Hematopoietic multipotent progenitor cell treated with erythropoietin and hydrocortisone succinate and interleukin-3 and kit ligand, for 4 days (in vitro differentiated cells): ENCODE measurements at regions not wholly inside any gene's neighbourhood (a gene's known extent, or its start where the extent isn't known, plus 50 kb on each side); places are given as distances from the start of the nearest gene placed in this dataset.

Experiments
- DNase-seq: peaks from one replicate; pipeline ENCODE4 v3.0.0-alpha.2; 2015

DNA sequence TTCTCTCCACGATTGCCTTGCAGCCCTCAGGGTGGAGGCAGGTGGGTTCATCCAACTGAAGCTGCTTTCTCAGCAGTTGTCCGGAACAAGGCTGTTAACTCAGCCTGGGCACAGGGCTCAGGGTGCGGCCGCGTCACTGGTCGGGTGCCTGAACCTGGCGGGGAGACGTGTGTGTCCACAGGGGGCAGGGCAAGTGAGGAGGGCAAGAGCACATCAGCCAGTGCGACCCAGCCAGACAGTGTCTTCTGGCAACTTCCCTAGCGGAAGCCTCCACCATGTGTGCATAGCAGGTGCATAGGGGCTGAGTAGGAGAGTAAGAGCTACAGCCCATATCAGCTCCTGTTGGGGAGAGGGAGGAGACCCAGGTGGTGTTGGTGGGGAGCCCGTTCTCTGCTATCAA, 150.4 kb upstream of the THRB start:
- no peak for DNase-seq

DNA sequence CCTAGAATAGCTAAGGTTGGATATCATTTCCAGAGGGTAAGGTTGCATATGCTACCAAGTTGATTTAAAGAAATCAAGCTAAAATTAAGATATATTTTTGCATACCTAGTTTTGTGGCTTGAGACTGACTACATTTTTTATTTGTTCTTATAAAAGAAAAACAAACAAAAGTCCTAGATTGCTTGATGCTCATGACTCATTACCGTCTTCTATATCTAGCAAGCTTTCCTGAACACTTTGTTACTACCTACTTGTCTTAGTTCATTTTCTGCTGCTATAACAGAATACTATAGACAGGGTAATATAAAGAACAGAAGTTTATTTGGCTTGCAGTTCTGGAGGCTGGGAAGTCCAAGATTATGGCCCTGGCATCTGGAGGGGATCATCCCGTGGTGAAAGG, 152.1 kb upstream of the THRB start:
- no peak for DNase-seq

DNA sequence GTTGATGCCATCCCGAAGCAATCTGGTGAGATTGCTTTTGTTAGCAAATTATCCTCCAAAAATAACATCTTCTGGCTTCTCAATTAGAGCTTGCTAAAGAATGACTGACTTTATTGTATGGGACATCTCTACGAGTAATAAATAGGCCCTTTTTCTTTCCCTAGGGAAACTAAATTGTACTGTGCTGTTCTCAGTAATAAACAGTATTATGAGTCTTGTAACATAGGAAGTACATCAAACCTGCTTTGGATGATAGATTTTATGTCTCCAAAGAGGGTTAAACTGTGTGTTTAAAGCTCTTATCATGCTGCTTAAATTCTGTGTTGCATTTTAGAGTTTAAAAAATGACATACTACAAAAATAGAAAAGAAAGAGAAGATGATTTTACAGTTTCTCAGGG, 153.4 kb upstream of the THRB start:
- DNase-seq: no peak

DNA sequence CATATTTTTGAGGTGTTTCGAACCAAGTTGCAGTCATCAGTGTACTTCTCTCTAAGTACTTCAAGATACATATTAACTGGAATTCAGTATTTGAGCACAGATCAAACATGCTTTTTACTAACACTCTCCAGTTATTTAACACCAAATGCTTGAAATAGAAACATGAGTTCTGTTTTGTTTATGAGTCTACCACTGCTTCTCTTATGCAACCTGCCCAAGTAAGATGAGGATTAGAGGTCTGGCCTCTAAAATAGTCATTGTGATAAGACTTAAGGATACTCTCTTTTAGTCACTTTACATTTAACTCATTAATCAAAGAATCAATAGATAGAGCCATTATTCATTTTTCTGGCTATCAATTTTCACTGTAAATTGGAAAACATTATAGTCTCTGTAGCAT, 156.2 kb upstream of the THRB start:
- DNase-seq: no peak

DNA sequence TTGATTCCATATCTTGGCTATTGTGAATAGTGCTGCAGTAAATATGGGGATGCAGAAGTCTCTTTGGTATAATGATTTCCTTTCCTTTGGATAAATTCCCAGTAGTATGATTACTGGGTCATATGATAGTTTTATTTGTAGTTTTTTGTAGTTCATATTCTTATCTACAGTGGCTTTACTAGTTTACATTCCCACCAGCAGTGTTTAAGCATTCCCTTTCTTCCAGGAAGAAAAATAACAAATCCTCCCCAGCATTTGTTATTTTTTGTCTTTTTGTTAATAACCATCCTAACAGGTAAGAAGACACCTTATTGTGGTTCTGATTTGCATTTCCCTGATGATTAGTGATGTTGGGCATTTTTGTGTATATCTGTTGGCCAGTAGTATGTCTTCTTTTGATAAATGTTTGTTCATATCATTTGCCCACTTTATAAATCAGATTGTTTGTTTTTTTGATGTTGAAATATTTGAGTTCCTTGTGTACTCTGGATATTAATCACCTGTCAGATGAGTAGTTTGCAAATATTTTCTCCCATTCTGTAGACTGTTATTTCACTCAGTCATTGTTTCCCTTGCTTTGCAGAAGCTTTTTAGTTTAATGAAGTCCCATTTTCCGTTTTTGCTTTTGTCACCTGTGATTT, 163.3 kb upstream of the THRB start:
- DNase-seq: no peak

DNA sequence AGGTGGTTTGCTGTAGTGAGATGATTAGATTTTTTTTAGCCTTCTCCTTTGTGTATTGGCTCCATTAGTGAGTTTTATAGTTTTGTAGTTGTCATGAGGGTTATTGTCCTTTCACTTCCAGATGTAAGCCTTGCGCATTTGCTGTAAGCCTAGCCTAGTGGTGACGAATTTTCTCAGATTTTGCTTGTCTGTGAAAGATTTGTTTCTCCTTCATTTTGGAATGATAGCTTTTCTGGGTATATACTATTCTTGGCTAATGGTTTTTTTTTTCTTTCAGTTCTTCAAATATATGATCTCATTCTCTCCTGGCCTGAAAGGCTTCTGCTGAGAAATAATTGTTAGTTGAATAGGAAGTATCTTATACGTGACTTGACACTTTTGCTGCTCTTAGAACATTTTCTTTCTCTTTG, 166.5 kb upstream of the THRB start:
- peak; percentile 44 for DNase-seq

DNA sequence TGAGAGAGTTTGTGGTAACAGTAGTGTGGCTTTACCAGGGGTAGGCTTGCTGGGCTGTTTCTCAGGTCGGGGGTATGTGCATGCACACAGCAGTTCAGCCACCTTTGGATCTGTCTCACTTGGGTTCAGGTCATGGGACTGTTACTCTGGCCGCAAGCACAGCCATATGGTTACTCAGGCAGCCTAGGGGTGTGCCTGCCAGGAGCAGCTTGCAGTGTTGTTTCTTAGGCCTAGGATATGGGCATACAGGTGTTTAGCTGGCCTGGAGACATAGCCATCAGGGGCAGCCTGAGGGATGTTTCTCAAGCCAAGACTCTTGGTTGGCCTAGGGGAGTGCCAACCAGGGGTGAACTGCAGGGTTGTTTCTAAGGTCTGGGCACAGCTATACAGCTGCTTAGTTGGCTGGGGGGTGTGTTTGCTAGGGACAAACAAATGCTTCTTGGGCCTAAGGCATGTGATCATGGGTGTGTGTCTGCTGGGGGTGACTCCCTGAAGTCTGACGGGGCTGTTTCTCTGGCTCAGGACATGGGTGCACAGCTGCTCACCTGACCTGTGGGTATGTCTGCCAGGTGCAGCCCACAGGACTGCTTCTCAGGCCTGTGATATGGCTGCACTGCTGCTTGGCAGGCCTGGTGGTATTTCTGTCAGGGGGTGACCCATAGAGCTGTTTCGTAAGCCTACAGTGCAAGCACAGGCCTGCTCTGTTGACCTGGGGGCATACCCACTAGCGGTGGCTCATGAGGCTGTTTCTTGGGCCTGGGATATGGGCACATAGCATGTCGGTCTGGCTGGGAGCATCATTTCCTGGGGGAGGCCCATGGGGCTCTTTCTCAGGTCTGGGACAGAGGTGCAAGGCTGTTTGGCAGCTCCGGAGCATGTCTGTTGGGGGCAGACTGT, 168.0 kb upstream of the THRB start:
- DNase-seq: no peak

DNA sequence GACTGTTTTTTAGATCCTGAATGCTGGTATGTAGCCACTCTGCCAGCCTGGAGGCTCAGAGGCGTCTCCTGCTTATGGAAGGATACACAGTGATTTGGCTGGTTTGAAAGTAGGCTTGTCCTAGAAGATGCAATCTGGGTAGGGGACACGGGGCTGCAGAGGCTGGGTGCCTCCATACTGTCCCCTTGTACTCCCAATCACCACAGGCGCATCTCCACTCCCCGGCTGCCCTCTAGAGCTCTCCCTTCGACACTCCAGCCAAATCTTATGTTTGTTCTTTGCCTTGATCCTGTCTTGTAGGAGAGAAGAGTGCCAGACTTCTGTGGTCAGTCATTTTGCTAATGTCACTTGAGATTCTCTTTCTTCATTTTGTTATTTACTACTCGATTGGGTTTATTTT, 168.8 kb upstream of the THRB start:
- no peak for DNase-seq

DNA sequence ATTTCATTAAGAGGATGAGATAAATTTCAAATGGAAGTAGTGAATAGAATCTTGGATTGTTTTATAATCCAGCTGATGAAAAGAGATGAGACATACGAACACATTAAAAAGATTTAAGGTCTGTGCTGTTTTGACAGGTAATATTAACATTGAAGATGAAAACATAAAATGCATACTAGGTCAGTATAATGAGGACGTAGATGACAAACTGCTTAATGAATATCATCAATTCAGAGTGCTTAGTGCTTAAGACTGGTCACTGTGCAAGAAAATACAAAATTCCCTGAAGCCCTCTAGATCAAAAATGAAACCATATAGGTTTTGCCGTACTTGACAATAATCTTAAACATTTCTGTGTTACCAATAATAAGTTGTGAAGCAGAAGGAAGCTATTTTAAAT, 173.4 kb upstream of the THRB start:
- DNase-seq: no peak

DNA sequence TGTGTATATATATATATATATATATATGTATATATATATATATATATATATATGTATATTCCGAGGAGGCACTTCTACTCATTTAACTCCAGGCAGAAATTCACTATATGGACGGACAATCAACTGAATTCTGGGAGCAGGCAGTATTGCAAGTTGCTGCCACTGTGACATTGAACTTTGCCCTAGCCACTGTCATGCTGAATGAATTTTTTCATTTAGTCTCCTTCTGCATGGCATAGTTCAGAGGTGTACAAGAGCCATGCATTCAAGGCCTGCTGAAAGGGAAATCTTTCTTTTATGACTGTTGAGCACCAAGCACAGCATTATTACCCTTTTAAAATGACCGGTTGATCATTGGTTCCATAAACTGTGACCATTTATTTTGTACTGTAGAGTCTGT, 176.2 kb upstream of the THRB start:
- no peak for DNase-seq

DNA sequence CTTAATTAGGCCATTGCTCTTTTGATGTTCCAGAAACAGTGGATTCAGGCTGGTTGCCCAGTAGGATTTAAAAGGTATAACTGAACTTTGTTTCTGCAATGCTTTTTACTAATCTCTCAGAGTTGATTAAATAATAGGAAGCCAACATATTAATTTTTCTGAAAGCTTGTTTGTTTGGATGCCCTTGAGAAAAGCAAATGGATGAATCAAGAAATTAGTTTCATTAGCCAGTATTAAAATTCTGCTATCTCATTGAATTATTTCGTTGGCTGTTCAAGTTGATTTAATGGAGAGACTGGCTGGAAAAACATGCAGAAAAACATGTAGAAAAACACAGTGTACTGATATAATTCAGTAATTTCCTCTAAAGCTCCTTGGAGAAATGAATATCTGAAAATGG, 178.9 kb upstream of the THRB start:
- DNase-seq: no peak

DNA sequence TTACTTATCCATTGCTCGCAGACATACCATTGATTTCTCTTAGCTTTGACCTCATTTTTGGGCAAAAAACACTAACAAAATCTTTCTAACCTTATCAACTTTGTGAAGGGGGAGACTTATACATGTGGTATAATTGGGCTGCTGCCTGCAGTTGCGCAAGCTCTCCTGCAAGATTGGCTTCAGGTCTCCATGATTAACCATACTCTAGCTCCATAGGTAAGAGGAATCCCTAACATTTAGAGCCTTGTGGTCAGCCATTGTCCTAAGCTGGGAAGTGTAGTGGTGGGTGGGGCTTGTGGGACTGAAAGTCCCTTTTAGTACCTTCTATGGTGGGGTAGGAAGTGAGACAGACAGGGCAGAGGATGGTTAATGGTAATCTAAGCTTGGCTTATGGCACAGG, 179.6 kb upstream of the THRB start:
- DNase-seq: peak; percentile 13

DNA sequence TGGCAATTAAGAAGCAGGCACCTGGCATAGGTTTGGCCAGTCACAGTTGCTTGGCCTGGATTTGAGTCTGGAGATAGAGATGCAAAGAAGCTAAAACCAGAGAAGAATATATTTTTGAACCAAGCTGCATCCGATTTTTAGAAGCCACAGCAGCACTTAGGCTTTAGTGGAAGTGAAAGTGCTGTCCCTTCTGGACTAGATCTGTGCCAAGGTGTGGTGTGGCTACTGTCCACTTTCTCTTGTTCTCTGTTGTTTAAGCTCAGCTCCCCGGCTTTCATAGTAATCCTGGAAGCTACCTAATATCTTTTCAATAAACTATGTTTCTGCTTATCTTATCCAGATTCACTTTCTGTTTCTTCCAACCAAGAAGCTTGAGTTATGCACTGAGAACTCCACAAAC, 183.4 kb upstream of the THRB start:
- DNase-seq: no peak

DNA sequence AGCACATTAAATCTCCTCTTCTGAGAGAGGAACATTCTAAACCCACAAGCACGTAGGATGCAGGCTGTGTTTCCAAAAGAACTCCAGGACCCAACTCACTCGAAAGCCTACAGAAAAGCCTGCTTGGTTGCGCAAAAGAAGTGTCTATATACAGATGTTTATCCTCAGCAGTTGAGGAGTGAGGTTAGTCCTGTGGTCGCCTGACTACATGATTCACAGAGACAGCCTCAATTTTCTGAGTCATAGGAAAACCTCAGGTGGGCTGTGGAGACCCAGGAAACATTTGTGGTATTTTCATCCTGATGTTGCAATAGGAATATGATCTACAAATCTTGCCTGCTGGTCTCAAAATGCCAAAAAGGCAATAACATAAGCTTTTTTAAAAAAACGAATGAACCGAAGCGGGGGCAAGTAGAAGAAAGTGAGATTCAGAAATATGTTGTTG, 183.8 kb upstream of the THRB start:
- peak; percentile 82 for DNase-seq

DNA sequence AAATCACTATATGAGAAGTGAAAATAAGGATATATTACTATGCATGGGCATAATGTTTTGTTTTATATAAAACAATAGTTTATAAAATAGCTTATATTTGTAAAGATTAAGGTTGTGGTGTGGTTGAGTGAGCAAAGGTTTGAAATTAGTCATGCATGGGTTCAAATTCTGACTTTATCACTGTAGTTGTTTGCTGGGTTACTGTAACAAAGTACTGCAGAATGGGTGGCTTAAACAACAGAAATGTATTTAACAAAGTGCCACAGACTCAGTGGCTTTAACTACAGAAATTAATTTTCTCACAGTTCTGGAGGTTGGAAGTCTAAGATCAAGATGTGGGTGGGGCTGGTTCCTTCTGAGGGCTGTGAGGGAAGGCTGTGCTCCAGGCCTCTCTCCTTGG, 184.8 kb upstream of the THRB start:
- no peak for DNase-seq

DNA sequence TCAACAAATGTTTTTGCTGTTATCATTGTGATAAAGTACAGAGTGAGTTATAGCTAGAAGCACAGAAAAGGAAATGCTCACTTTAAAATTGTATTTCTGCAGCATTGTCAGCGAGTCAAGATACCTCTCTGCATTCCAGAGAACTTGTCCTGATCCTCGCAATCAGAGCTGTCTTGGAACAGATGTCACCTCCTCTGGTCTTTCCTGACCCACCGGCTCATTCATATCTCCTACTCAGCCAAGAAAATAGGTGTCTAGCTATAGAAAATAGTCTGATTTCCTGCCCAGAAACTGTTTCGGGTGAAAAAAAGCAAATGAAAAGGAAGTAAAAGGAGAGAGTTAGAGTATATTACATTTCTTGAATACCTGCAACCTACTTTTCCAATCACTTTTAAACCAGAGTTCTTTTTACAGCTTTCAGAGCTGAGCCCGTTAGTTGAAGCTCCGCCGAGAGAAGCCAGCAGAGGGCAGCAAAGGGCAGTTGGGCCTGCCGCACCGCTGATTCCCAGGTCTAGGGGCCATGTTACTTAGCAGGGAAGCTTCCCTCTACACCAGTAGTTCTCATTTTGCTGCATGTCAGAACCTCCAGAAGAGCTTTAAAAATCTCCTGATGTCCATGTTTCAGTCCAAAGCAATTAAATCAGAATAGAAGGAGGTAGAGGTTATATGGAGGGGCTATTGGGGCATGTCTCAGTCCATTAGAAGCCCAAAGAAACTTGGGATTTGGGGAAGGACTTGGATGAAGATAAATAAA, 185.7 kb upstream of the THRB start:
- peak; percentile 86 for DNase-seq

DNA sequence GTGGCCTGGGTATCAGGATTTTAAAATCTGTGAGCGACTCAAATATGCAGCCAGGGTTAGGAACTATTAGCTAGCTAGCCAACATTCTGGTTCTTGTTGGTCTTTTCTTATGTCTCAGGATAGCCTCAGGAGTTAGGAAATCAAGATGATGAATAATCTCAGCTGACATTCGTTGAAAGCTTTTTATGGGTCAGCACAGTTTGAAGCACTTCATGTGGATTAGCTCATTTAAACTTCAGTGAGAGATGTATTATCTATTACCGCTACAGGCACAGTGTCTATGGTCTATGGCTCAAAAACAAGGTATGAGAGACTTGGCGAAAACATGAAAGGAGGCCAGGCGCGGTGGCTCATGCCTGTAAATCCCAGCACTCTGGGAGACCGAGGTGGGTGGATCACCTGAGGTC, 187.5 kb upstream of the THRB start:
- DNase-seq: no peak

DNA sequence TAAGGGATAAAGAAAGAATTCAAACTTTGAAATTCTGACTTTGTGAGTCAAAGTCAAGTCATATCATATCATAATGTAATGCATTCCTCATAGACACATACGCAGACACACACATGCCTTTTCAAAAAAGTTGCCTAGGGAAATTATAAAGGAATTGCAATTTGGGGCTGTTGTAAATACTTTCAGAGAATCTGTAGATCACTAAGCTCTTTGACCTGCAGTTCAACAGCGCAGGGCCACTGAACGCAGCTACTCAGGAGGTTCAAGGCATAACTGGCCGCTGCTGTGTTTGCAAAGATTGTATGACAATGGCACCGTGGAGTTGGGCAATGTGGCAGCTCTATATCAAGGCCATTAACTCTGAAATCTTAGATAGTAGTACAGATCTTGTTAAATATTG, 188.4 kb upstream of the THRB start:
- no peak for DNase-seq

DNA sequence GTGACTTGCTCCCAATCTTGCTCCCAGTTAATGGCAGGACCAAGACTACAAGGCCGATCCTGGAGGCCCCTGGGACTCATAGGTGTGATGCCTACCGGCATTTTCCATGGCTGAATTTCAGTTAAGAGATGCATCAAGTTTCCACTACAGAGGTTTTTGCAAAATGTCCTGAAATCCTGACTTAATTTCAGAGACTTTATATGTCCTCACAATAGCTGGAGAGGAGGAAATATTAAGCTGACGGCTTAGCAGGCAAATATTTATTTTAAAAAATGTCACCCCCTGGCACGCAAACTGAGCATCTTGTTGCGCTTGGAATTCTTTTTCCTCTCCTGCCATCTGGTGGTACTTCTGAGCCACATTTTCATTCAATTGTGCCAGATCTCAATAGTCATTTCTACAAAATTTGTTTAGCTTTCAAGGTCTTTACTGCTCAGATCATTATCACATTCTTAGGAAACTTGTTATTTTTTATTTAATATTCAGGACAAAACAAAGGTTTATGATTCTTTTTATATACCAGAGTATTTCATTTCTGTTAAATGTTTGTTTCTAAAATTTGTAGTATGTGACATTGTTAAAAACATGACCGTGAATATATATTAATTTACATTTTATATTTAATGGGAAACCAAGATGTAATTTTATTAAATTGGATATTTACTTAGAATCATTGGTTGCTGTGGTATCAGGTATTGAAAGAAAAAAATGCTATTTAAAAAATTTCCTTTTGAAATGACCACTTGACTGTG, 189.2 kb upstream of the THRB start:
- peak; percentile 81 for DNase-seq

DNA sequence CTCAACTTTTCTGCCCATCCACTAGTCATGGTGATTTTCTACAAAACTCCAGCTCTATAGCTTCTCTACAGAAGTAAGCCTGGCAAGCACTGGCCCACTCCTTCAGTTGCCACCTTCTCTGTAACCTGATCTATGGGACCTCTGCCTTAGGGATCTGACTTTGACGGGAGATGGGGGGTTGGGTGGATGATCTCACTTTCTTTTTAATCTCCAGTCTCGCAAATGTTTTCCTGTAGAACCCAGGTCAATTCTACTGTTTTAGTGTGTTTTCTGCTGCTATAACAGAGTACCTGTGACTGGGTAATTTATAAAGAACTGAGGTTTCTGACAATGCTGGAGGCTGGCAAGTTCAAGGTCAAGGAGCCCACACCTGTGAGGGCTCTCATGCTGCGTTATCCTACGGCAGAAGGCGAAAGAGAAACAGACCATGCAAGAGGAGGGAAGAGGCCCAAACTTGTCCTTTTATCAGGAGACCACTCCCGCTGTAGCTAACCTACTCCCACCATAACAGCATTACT, 189.9 kb upstream of the THRB start:
- no peak for DNase-seq

DNA sequence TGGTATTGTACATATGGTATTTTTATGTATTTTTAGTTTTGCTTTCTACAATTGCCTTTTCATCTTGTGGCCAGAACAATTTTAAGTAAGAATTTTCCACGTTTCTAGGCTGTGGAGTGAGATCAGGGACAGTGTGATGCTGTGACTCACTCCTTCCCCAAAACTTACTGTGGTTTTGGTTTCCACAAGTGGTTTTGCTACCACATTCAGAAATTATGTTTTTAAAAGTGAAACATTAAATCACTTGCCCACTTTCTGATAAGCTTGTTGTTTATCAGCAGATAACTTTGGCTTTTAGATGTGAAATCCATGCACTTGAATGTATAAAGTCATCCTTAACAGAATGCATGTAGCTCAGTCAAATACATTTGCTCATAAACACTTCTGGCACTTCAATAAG, 192.2 kb upstream of the THRB start:
- peak; percentile 64 for DNase-seq

DNA sequence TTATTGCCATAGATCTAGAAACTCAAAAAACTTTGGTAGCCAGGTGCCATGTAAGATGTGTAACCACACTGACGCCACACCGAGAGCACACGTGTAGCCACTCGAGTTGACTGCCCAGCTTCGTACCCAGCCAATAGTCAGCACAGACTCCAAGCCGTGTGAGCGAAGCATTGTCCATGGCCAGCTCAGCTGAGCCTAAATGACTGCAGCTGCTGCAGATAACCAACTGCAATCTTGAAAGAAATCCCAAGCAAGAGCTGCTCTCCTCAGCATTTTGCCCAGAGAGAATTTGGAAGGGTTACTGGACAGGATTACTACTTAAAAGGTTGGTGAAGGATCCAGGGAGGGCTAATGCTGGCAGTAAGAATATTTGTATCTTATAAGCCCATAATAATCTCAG, 193.0 kb upstream of the THRB start:
- no peak for DNase-seq
